CD8-positive, alpha-beta memory T cell (primary cell): ENCODE measurements at regions not wholly inside any gene's neighbourhood (a gene's known extent, or its start where the extent isn't known, plus 50 kb on each side); places are given as distances from the start of the nearest gene placed in this dataset.

ENCODE experiments used
- CTCF ChIA-PET: fragments of 350-600 bp; sonication (Branson Sonifier 250); formaldehyde crosslinking; loops from one replicate; lab custom pipeline; 2021; ENCODE audit warnings: antibody characterized with exemption; lab: Charles Lee
- POLR2A ChIA-PET: fragments of 350-600 bp; sonication (Branson Sonifier 250); formaldehyde crosslinking; loops from one replicate; lab custom pipeline; 2021; ENCODE audit warnings: antibody characterized with exemption; lab: Charles Lee
- DNase-seq, 5 donors: peaks; one replicate each; pipeline versions ENCODE4 v3.0.0 to v3.0.0-alpha.2; 2020 to 2022; ENCODE audit warnings: mixed read lengths in 1 of 5
- H3K27ac ChIP-seq: one replicate; pipeline ENCODE4 v1.7.0; 2013; ENCODE audit warnings: low read depth, mild to moderate bottlenecking, low read length, moderate library complexity
- H3K27me3 ChIP-seq: 2 replicates; pipeline ENCODE4 v1.7.0; 2013; ENCODE audit warnings: low read length, mild to moderate bottlenecking; ENCODE audit not compliant: insufficient read depth, poor library complexity, severe bottlenecking
- H3K36me3 ChIP-seq: 2 replicates; pipeline ENCODE4 v1.7.0; 2013; ENCODE audit warnings: mild to moderate bottlenecking, low read length, moderate library complexity; ENCODE audit not compliant: insufficient read depth
- H3K4me1 ChIP-seq: 2 replicates; pipeline ENCODE4 v1.7.0; 2013; ENCODE audit warnings: mild to moderate bottlenecking, low read length, moderate library complexity; ENCODE audit not compliant: insufficient read depth
- H3K4me3 ChIP-seq: 2 replicates; pipeline ENCODE4 v1.7.0; 2013; ENCODE audit warnings: mild to moderate bottlenecking, low read length
- H3K9me3 ChIP-seq: 2 replicates; pipeline ENCODE4 v1.7.0; 2013; ENCODE audit warnings: mild to moderate bottlenecking, low read length
- H3K27ac Mint-ChIP-seq, 8 donors: one replicate each; pipeline ENCODE4 v1.8.0; 2020 to 2021; ENCODE audit warnings: mixed read lengths in 8 of 8, mild to moderate bottlenecking in 6 of 8, inconsistent platforms in 3 of 8, moderate library complexity in 3 of 8
- H3K27me3 Mint-ChIP-seq, 2 donors: one replicate each; pipeline ENCODE4 v1.8.0; 2020 to 2021; ENCODE audit warnings: mixed read lengths in 2 of 2, mild to moderate bottlenecking in 1 of 2, moderate library complexity in 1 of 2
- H3K36me3 Mint-ChIP-seq, 3 donors: one replicate each; pipeline ENCODE4 v1.8.0; 2020 to 2021; ENCODE audit warnings: mixed read lengths in 3 of 3, inconsistent platforms in 1 of 3, mild to moderate bottlenecking in 1 of 3
- H3K4me1 Mint-ChIP-seq, 3 donors: one replicate each; pipeline ENCODE4 v1.8.0; 2020 to 2021; ENCODE audit warnings: mixed read lengths in 3 of 3, inconsistent platforms in 1 of 3, mild to moderate bottlenecking in 1 of 3
- H3K4me3 Mint-ChIP-seq, 7 donors: one replicate each; pipeline ENCODE4 v1.8.0; 2020 to 2021; ENCODE audit warnings: mixed read lengths in 7 of 7, mild to moderate bottlenecking in 6 of 7, moderate library complexity in 4 of 7, inconsistent platforms in 2 of 7
- H3K9me3 Mint-ChIP-seq, 5 donors: one replicate each; pipeline ENCODE4 v1.8.0; 2020 to 2022; ENCODE audit warnings: mixed read lengths in 5 of 5, mild to moderate bottlenecking in 3 of 5, moderate library complexity in 2 of 5, inconsistent platforms in 1 of 5

DNA sequence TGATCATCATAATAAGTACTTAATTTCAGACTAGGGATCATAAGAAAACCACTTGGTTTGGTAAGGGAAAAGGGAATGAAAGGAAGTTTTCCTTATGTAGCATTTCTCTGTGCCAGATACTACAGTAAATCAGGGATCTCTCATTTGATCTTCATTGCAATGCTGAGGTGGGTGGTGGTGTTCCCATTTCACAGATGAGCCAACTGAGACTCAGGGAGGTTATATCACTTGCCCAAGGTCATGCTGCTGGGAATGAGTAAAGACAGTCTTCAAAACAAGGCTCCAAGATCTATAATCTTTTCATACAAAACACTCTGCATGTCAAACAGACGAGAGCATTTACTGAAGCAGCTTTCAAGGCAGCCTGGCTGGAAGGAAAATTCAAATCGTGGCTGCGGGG lies 124.6 kb downstream of the GP2 start:
- H3K9me3 Mint-ChIP-seq: peaks cover 0 to 2% (median 0%) of the 10 kb centered on the region in 5 donors
- H3K4me1 ChIP-seq: no peaks in the 10 kb centered on the region
- no peaks in the 10 kb centered on the region for H3K4me1 Mint-ChIP-seq
- ChIA-PET CTCF (no interaction called here), POLR2A (no interaction called here)
- H3K9me3 ChIP-seq: no peaks in the 10 kb centered on the region
- no peak overlapping the region for H3K27ac ChIP-seq
- no peak for DNase-seq
- H3K27me3 ChIP-seq: no peaks in the 10 kb centered on the region
- no peak overlapping the region for H3K27ac Mint-ChIP-seq
- no peaks in the 10 kb centered on the region for H3K36me3 ChIP-seq
- no peak overlapping the region for H3K4me3 Mint-ChIP-seq
- no peaks in the 10 kb centered on the region for H3K36me3 Mint-ChIP-seq
- H3K4me3 ChIP-seq: no peak overlapping the region
- peaks cover 3 to 5% of the 10 kb centered on the region in 2 donors for H3K27me3 Mint-ChIP-seq

DNA sequence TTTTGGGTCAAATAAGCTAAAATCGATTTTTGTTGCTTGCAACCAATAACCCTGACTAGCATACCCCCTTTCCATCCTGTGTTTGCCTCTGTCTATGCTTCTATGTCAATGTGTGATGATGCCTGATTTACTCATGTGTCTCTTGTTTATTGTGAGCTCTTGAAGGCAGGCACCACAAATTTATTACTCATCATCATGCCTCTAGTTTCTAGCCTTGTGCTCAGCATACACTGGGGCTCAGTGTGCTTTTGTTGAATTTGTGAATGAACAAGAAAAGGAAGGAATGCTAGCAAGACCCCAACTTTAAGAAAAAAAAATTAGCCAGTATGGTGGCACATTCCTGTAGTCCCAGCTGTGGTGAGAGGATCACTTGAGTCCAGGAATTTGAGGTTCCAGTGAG lies 119.1 kb upstream of the GPR139 start:
- H3K36me3 ChIP-seq: no peaks in the 10 kb centered on the region
- no peak overlapping the region for H3K27ac ChIP-seq
- DNase-seq: no peak
- H3K27me3 ChIP-seq: no peaks in the 10 kb centered on the region
- Mint-ChIP-seq H3K4me3 (no peak overlapping the region), H3K4me1 (no peaks in the 10 kb centered on the region), H3K27me3 (peaks cover 0 to 2% of the 10 kb centered on the region in 2 donors), H3K27ac (peak overlapping the region in 2 of 8 donors; percentile 8 to 57), H3K9me3 (peaks cover 0 to 3% (median 2%) of the 10 kb centered on the region in 5 donors), H3K36me3 (no peaks in the 10 kb centered on the region)
- ChIA-PET CTCF (no interaction called here), POLR2A (no interaction called here)
- no peaks in the 10 kb centered on the region for H3K4me1 ChIP-seq
- no peak overlapping the region for H3K4me3 ChIP-seq
- H3K9me3 ChIP-seq: no peaks in the 10 kb centered on the region

DNA sequence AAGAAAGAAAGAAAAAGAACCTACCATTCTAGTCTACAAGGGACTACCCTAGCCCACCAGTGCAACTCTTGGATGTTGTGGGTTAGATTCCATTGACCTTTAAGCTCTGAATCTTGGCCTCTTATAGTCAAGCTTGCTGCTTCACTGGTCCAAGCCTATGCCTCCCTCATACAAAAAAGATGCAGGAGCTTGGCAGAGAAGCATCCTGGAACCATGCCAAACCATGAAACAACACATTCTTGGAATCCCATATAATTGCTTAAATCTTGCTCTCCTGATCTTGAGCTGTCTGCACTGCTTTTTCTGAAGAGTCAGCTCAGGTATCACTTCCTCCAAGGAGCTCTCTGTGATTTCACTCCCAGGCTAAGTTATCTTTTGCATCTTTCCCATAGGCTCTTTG lies 117.9 kb upstream of the GPR139 start:
- Histone ChIP-seq H3K36me3 (no peaks in the 10 kb centered on the region), H3K4me3 (no peak overlapping the region), H3K9me3 (no peaks in the 10 kb centered on the region), H3K4me1 (no peaks in the 10 kb centered on the region), H3K27ac (no peak overlapping the region), H3K27me3 (no peaks in the 10 kb centered on the region)
- Mint-ChIP-seq H3K9me3 (peaks cover 0 to 4% (median 2%) of the 10 kb centered on the region in 5 donors), H3K4me1 (no peaks in the 10 kb centered on the region), H3K27ac (no peak overlapping the region), H3K4me3 (no peak overlapping the region), H3K36me3 (no peaks in the 10 kb centered on the region), H3K27me3 (peaks cover 0 to 3% of the 10 kb centered on the region in 2 donors)
- POLR2A ChIA-PET: no interaction called here
- CTCF ChIA-PET: no interaction called here
- DNase-seq: no peak

DNA sequence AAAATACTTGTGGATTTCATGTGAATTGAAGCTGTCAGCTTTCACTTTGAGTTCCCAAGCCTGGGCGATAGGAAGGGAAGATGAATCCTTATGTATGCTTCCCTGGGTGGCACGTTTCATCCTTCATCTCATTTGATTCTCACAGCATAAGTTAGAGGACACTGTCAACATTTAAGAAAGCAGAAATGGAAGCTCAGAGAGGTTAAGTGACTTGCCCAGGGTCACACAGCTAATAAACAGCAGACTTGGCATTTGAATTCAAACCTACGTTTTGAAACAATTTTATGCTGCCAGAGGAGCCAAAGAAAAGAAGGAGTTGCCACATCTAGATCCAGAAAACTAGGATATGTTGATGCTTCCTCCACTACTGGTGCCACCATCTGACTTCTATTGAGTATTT lies 108.3 kb upstream of the GPR139 start:
- no peaks in the 10 kb centered on the region for H3K9me3 ChIP-seq
- H3K4me1 ChIP-seq: no peaks in the 10 kb centered on the region
- Mint-ChIP-seq H3K27me3 (peaks cover 0 to 6% of the 10 kb centered on the region in 2 donors), H3K4me1 (no peaks in the 10 kb centered on the region), H3K9me3 (peaks cover 0 to 3% (median 2%) of the 10 kb centered on the region in 5 donors), H3K36me3 (no peaks in the 10 kb centered on the region), H3K4me3 (no peak overlapping the region), H3K27ac (no peak overlapping the region)
- H3K27me3 ChIP-seq: no peaks in the 10 kb centered on the region
- no peaks in the 10 kb centered on the region for H3K36me3 ChIP-seq
- H3K4me3 ChIP-seq: no peak overlapping the region
- no peak overlapping the region for H3K27ac ChIP-seq
- ChIA-PET CTCF (no interaction called here), POLR2A (no interaction called here)
- no peak for DNase-seq

DNA sequence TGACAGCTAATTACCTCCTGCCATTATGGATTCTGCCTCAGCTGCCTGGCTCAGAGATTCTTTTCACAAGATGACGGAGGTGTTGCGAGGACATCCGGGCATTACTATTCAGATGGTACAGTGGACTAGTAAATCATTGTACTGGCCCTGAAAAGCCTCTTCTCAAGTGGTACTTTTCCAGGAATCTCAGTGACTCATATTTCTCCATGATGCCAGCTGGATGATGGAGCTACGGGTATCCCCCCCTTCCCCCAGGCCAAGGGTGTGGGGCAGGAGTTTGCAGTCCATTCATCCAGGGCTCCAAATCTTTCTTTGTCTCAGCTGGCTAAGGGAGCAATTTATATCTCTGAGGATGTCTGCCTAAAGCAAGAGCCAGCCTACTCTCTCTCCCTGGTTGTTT lies 107.7 kb upstream of the GPR139 start:
- CTCF ChIA-PET: no interaction called here
- Mint-ChIP-seq H3K36me3 (no peaks in the 10 kb centered on the region), H3K27ac (no peak overlapping the region)

DNA sequence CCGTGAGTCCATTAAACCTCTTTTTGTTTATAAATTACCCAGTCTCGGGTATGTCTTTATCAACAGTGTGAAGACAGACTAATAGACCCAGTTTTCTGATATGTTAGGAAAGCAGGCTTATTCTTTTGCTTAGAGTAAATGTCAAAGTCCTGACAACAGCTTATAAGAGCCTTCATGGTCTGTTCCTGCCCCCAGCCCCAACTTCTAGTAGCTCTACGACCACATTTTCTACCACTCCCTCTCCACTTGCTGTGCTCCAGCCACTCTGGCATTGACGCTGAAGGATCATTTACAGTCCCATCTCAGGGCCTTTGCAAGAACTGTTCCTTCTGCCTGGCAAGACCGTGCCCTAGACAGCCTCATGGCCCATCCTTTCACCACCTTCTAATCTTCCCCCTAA lies 104.6 kb upstream of the GPR139 start:
- peaks cover 0 to 3% (median 0%) of the 10 kb centered on the region in 5 donors for H3K9me3 Mint-ChIP-seq
- no peak overlapping the region for H3K27ac ChIP-seq
- H3K4me3 Mint-ChIP-seq: no peak overlapping the region
- peaks cover 0 to 6% of the 10 kb centered on the region in 2 donors for H3K27me3 Mint-ChIP-seq
- no peak overlapping the region for H3K4me3 ChIP-seq
- POLR2A ChIA-PET: no interaction called here
- no peaks in the 10 kb centered on the region for H3K27me3 ChIP-seq
- H3K27ac Mint-ChIP-seq: no peak overlapping the region
- no peaks in the 10 kb centered on the region for H3K4me1 Mint-ChIP-seq
- no peaks in the 10 kb centered on the region for H3K36me3 ChIP-seq
- H3K36me3 Mint-ChIP-seq: no peaks in the 10 kb centered on the region
- no peaks in the 10 kb centered on the region for H3K4me1 ChIP-seq
- H3K9me3 ChIP-seq: no peaks in the 10 kb centered on the region
- DNase-seq: no peak
- CTCF ChIA-PET: no interaction called here

More for the DNA sequence above, 107.7 kb upstream of the GPR139 start:
- Mint-ChIP-seq H3K9me3 (peaks cover 0 to 3% (median 2%) of the 10 kb centered on the region in 5 donors), H3K4me1 (no peaks in the 10 kb centered on the region), H3K4me3 (no peak overlapping the region), H3K27me3 (peaks cover 0 to 6% of the 10 kb centered on the region in 2 donors)
- Histone ChIP-seq H3K36me3 (no peaks in the 10 kb centered on the region), H3K9me3 (no peaks in the 10 kb centered on the region), H3K27ac (no peak overlapping the region), H3K27me3 (no peaks in the 10 kb centered on the region), H3K4me1 (no peaks in the 10 kb centered on the region), H3K4me3 (no peak overlapping the region)
- no peak for DNase-seq
- POLR2A ChIA-PET: no interaction called here

DNA sequence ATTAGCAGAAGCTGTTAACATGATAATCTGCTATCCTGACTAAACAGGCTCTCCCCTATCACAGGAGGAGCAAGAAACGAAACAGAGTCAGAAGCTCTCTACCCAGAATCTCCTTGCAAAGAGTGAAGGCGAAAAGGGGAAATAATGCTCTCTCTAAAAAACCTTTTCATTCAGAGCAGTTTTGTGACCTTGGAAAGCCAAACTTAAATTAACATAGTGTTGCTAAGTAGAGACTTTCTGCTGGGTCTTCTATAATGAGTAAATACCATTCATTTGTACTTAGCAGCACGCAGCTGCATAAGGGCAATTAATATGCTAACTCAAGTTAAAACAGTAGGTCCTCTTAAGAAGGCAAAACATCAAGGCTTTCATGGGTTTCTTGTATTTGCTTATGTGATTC lies 101.7 kb upstream of the GPR139 start:
- ChIA-PET CTCF (no interaction called here), POLR2A (no interaction called here)
- Histone ChIP-seq H3K36me3 (no peaks in the 10 kb centered on the region), H3K27ac (no peak overlapping the region), H3K27me3 (no peaks in the 10 kb centered on the region), H3K4me1 (no peaks in the 10 kb centered on the region), H3K4me3 (no peak overlapping the region), H3K9me3 (no peaks in the 10 kb centered on the region)
- DNase-seq: no peak
- Mint-ChIP-seq H3K27me3 (peaks cover 0 to 6% of the 10 kb centered on the region in 2 donors), H3K9me3 (peaks cover 0 to 6% (median 0%) of the 10 kb centered on the region in 5 donors), H3K27ac (no peak overlapping the region), H3K4me1 (no peaks in the 10 kb centered on the region), H3K4me3 (no peak overlapping the region), H3K36me3 (no peaks in the 10 kb centered on the region)

DNA sequence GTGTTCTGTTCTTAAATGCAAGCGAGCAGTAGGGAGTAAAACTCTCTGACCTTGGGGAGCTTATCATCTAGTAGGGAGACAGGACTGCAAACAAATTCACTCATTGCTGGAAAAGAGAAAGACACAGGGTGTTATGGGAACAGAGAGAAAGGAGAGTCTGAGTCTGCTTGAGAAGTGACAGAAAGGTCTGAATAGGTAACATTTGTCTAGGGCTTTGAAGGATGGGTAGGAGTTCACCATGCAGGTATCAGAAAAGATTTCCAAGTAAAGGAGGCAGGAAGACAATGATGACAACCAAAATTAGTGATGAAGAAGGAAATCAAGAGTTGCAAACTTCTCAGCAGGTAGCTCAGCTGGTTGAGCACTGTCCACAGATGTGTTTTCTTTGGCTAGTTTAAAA lies 93.6 kb upstream of the GPR139 start:
- Histone ChIP-seq H3K36me3 (no peaks in the 10 kb centered on the region), H3K9me3 (no peaks in the 10 kb centered on the region), H3K4me3 (no peak overlapping the region), H3K27me3 (no peaks in the 10 kb centered on the region), H3K4me1 (no peaks in the 10 kb centered on the region), H3K27ac (no peak overlapping the region)
- no peak overlapping the region for H3K4me3 Mint-ChIP-seq
- H3K36me3 Mint-ChIP-seq: no peaks in the 10 kb centered on the region
- H3K27me3 Mint-ChIP-seq: peaks cover 4% of the 10 kb centered on the region in 2 donors
- ChIA-PET CTCF (no interaction called here), POLR2A (no interaction called here)
- H3K4me1 Mint-ChIP-seq: no peaks in the 10 kb centered on the region
- DNase-seq: no peak
- H3K27ac Mint-ChIP-seq: no peak overlapping the region
- H3K9me3 Mint-ChIP-seq: peaks cover 0 to 7% (median 0%) of the 10 kb centered on the region in 5 donors
